ENCODE measurements at regions not wholly inside any gene's neighbourhood (a gene's known extent, or its start where the extent isn't known, plus 50 kb on each side); places are given as distances from the start of the nearest gene placed in this dataset.

DNA sequence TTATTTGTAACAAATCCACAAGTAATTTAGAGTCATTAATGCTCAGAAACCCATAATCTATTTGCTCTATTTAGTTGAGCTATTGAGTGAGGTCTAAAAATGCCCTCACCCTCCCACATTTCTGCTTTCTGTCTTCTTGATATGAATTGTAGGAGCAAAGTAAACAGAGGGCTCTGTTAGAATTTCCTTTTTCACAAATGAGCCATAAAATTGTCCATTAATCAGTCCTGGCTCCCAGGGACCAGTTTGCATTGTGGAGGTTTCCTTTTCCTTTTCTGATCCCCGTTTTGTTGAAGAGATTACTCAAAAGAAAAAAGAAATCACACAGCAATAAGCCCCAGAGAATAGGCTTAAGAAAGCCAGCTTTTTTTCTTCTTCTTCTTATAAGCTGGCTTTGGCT, 476.7 kb downstream of the EPHA4 start:
- H3K9me3 ChIP-seq (replicated peaks; ENCODE audit: control insufficient read depth, insufficient read depth, low read depth, low read length) = no peaks in the 10 kb centered on the region; the same call in 1 of the 2 replicates
- intact Hi-C loops (cut with micrococcal nuclease) (no loop called here), in situ Hi-C loops (cut with MboI) (no loop called here)
- no peak overlapping the region for H3K4me2 ChIP-seq (ENCODE audit: insufficient read depth, low read length)
- no peaks in the 10 kb centered on the region for H3K4me1 ChIP-seq (replicated peaks in 1 of 2; ENCODE audit: control insufficient read depth in 2 of 2, insufficient read depth in 2 of 2, low read length in 2 of 2)
- POLR2A ChIA-PET = no interaction called here
- no peak overlapping the region for H3K4me3 ChIP-seq
- CTCF ChIA-PET (ENCODE audit: low intra/inter-chr PET ratio) = no interaction called here
- no peak overlapping the region for H3K27ac ChIP-seq (ENCODE audit: extremely low read depth, low read depth, low read length)
- H4K20me1 ChIP-seq (replicated peaks; ENCODE audit: control insufficient read depth, insufficient read depth, low read length) = no peaks in the 10 kb centered on the region
- no peaks in the 10 kb centered on the region for H3K79me2 ChIP-seq (ENCODE audit: control insufficient read depth, insufficient read depth, low read length)
- H3K36me3 ChIP-seq (ENCODE audit: control insufficient read depth, insufficient read depth, low read length) = no peaks in the 10 kb centered on the region
- no CpG with 5 or more reads among the region's 1 CpG for WGBS (ENCODE audit: insufficient coverage, low coverage, missing lambda C conversion rate)
- no peaks in the 10 kb centered on the region for H3K27me3 ChIP-seq (ENCODE audit: control insufficient read depth in 2 of 2, insufficient read depth in 2 of 2, low read length in 2 of 2)
- DNase-seq (ENCODE audit: extremely low read depth in 1 of 4, low spot score in 3 of 4) (no peak), ATAC-seq (no peak), FAIRE-seq (no peak)
- H3K9me1 ChIP-seq (ENCODE audit: control insufficient read depth, insufficient read depth, low read length) = no peaks in the 10 kb centered on the region
- no peak overlapping the region for H3K9ac ChIP-seq (ENCODE audit: insufficient read depth in 1 of 2, low read depth in 2 of 2, low read length in 2 of 2)
- H2AFZ ChIP-seq (ENCODE audit: low read depth, low read length) = no peak overlapping the region
- no TSS peak for BruUV-seq (replicated peaks)
- TF ChIP-seq DIDO1 (tag; IDR thresholded peaks at IDR 0.05; ENCODE audit: low read depth) (no peak), LCOR (CRISPR knock-in tag; IDR thresholded peaks at IDR 0.05) (no peak)
- TF ChIP-seq, protein P1, sequence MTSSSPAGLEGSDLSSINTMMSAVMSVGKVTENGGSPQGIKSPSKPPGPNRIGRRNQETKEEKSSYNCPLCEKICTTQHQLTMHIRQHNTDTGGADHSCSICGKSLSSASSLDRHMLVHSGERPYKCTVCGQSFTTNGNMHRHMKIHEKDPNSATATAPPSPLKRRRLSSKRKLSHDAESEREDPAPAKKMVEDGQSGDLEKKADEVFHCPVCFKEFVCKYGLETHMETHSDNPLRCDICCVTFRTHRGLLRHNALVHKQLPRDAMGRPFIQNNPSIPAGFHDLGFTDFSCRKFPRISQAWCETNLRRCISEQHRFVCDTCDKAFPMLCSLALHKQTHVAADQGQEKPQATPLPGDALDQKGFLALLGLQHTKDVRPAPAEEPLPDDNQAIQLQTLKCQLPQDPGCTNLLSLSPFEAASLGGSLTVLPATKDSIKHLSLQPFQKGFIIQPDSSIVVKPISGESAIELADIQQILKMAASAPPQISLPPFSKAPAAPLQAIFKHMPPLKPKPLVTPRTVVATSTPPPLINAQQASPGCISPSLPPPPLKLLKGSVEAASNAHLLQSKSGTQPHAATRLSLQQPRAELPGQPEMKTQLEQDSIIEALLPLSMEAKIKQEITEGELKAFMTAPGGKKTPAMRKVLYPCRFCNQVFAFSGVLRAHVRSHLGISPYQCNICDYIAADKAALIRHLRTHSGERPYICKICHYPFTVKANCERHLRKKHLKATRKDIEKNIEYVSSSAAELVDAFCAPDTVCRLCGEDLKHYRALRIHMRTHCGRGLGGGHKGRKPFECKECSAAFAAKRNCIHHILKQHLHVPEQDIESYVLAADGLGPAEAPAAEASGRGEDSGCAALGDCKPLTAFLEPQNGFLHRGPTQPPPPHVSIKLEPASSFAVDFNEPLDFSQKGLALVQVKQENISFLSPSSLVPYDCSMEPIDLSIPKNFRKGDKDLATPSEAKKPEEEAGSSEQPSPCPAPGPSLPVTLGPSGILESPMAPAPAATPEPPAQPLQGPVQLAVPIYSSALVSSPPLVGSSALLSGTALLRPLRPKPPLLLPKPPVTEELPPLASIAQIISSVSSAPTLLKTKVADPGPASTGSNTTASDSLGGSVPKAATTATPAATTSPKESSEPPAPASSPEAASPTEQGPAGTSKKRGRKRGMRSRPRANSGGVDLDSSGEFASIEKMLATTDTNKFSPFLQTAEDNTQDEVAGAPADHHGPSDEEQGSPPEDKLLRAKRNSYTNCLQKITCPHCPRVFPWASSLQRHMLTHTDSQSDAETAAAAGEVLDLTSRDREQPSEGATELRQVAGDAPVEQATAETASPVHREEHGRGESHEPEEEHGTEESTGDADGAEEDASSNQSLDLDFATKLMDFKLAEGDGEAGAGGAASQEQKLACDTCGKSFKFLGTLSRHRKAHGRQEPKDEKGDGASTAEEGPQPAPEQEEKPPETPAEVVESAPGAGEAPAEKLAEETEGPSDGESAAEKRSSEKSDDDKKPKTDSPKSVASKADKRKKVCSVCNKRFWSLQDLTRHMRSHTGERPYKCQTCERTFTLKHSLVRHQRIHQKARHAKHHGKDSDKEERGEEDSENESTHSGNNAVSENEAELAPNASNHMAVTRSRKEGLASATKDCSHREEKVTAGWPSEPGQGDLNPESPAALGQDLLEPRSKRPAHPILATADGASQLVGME (CRISPR knock-in tag; IDR thresholded peaks at IDR 0.05) = no peak
- TF ChIP-seq, protein P2, sequence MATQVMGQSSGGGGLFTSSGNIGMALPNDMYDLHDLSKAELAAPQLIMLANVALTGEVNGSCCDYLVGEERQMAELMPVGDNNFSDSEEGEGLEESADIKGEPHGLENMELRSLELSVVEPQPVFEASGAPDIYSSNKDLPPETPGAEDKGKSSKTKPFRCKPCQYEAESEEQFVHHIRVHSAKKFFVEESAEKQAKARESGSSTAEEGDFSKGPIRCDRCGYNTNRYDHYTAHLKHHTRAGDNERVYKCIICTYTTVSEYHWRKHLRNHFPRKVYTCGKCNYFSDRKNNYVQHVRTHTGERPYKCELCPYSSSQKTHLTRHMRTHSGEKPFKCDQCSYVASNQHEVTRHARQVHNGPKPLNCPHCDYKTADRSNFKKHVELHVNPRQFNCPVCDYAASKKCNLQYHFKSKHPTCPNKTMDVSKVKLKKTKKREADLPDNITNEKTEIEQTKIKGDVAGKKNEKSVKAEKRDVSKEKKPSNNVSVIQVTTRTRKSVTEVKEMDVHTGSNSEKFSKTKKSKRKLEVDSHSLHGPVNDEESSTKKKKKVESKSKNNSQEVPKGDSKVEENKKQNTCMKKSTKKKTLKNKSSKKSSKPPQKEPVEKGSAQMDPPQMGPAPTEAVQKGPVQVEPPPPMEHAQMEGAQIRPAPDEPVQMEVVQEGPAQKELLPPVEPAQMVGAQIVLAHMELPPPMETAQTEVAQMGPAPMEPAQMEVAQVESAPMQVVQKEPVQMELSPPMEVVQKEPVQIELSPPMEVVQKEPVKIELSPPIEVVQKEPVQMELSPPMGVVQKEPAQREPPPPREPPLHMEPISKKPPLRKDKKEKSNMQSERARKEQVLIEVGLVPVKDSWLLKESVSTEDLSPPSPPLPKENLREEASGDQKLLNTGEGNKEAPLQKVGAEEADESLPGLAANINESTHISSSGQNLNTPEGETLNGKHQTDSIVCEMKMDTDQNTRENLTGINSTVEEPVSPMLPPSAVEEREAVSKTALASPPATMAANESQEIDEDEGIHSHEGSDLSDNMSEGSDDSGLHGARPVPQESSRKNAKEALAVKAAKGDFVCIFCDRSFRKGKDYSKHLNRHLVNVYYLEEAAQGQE (IDR thresholded peaks at IDR 0.05; ENCODE audit: borderline replicate concordance) = no peak
- TF ChIP-seq, protein P2 (CRISPR knock-in tag; IDR thresholded peaks at IDR 0.05; ENCODE audit: low read depth) = no peak
- TF ChIP-seq, protein P3, sequence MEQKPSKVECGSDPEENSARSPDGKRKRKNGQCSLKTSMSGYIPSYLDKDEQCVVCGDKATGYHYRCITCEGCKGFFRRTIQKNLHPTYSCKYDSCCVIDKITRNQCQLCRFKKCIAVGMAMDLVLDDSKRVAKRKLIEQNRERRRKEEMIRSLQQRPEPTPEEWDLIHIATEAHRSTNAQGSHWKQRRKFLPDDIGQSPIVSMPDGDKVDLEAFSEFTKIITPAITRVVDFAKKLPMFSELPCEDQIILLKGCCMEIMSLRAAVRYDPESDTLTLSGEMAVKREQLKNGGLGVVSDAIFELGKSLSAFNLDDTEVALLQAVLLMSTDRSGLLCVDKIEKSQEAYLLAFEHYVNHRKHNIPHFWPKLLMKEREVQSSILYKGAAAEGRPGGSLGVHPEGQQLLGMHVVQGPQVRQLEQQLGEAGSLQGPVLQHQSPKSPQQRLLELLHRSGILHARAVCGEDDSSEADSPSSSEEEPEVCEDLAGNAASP (IDR thresholded peaks at IDR 0.05) = no peak

Measured in K562 (cell line).